HG03432 (cell line): ENCODE measurements at regions not wholly inside any gene's neighbourhood (a gene's known extent, or its start where the extent isn't known, plus 50 kb on each side); places are given as distances from the start of the nearest gene placed in this dataset.
A peak's percentile ranks its signal among the peaks of the same experiment; 100 is the strongest.

Experiments used
- ATAC-seq: cut with Tn5 transposase; IDR thresholded peaks from one replicate; pipeline ENCODE4 v1.9.1; 2021; ENCODE audit warnings: mild to moderate bottlenecking, moderate library complexity; ENCODE audit not compliant: unreplicated experiment

GRCh38 chr2:106628377-106628776 is 141.2 kb downstream of the CD8B2 start:
- ATAC-seq = no peak

GRCh38 chr2:106629981-106630380 is 142.8 kb downstream of the CD8B2 start:
- ATAC-seq = no peak

GRCh38 chr2:106631281-106631680 is 144.1 kb downstream of the CD8B2 start:
- ATAC-seq = no peak

- ATAC-seq = no peak
Measured at GRCh38 chr2:106638043-106638442, 150.9 kb downstream of the CD8B2 start.

- ATAC-seq = no peak
Measured at GRCh38 chr2:106638580-106638979, 151.4 kb downstream of the CD8B2 start.

GRCh38 chr2:106642679-106643078 is 155.5 kb downstream of the CD8B2 start:
- no peak for ATAC-seq

GRCh38 chr2:106644623-106645022 is 157.5 kb downstream of the CD8B2 start:
- ATAC-seq = no peak

- ATAC-seq = no peak
Measured at GRCh38 chr2:106646605-106647004, 159.4 kb downstream of the CD8B2 start.

- ATAC-seq = no peak
Measured at GRCh38 chr2:106649306-106649705, 162.1 kb downstream of the CD8B2 start.

GRCh38 chr2:106653465-106653864 is 166.3 kb downstream of the CD8B2 start:
- ATAC-seq = no peak

- ATAC-seq = no peak
Measured at GRCh38 chr2:106658616-106659015, 171.5 kb downstream of the CD8B2 start.

GRCh38 chr2:106664669-106665068 is 177.5 kb downstream of the CD8B2 start:
- peak; percentile 96 for ATAC-seq

- no peak for ATAC-seq
Measured at GRCh38 chr2:106667478-106668070, 180.4 kb downstream of the CD8B2 start.

GRCh38 chr2:106685180-106685897 is 198.2 kb downstream of the CD8B2 start:
- no peak for ATAC-seq

GRCh38 chr2:106686814-106687213 is 199.2 kb downstream of the ST6GAL2 start:
- no peak for ATAC-seq

GRCh38 chr2:106694964-106695470 is 190.9 kb downstream of the ST6GAL2 start:
- no peak for ATAC-seq

GRCh38 chr2:106695919-106696318 is 190.0 kb downstream of the ST6GAL2 start:
- no peak for ATAC-seq

GRCh38 chr2:106700616-106701015 is 185.4 kb downstream of the ST6GAL2 start:
- ATAC-seq = no peak

- no peak for ATAC-seq
Measured at GRCh38 chr2:106701203-106702022, 184.6 kb downstream of the ST6GAL2 start.

GRCh38 chr2:106703161-106703560 is 182.8 kb downstream of the ST6GAL2 start:
- ATAC-seq = no peak

- no peak for ATAC-seq
Measured at GRCh38 chr2:106704798-106705197, 181.2 kb downstream of the ST6GAL2 start.

GRCh38 chr2:106705877-106706276 is 180.1 kb downstream of the ST6GAL2 start:
- ATAC-seq = no peak
